ENCODE measurements at regions not wholly inside any gene's neighbourhood (a gene's known extent, or its start where the extent isn't known, plus 50 kb on each side); places are given as distances from the start of the nearest gene placed in this dataset.

- Histone ChIP-seq H3K36me3 (ENCODE audit: insufficient read depth, low read length) (no peaks in the 10 kb centered on the region), H3K27me3 (ENCODE audit: insufficient read depth, low read length) (no peaks in the 10 kb centered on the region), H3K4me1 (ENCODE audit: insufficient read depth, low read length) (no peaks in the 10 kb centered on the region), H3K27ac (ENCODE audit: low read depth, low read length) (no peak overlapping the region), H3K9me3 (ENCODE audit: control insufficient read depth in 1 of 2, low read length in 2 of 2) (no peaks in the 10 kb centered on the region), H3K4me3 (ENCODE audit: low read length in 2 of 2) (no peak overlapping the region)
- intact Hi-C loops (cut with micrococcal nuclease) = no loop called here
- Mint-ChIP-seq H3K27ac (no peak overlapping the region), H3K27me3 (no peaks in the 10 kb centered on the region), H3K4me1 (no peaks in the 10 kb centered on the region), H3K36me3 (no peaks in the 10 kb centered on the region), H3K4me3 (no peak overlapping the region), H3K9me3 (peaks cover 7 to 26% (median 22%) of the 10 kb centered on the region in 8 donors)
- DNase-seq = no peak
- POLR2A ChIA-PET (ENCODE audit: partially characterized antibody) = no interaction called here
- CTCF ChIA-PET (ENCODE audit: partially characterized antibody) = no interaction called here
Observed at GRCh38 chr6:55033016-55033546, 141.2 kb upstream of the HCRTR2 start.

- ChIA-PET POLR2A (ENCODE audit: partially characterized antibody) (no interaction called here), CTCF (ENCODE audit: partially characterized antibody) (no interaction called here)
- Mint-ChIP-seq H3K36me3 (no peaks in the 10 kb centered on the region), H3K4me3 (no peak overlapping the region), H3K4me1 (no peaks in the 10 kb centered on the region), H3K27me3 (no peaks in the 10 kb centered on the region), H3K27ac (no peak overlapping the region), H3K9me3 (peaks cover 0 to 32% (median 23%) of the 10 kb centered on the region in 8 donors)
- H3K9me3 ChIP-seq (ENCODE audit: control insufficient read depth in 1 of 2, low read length in 2 of 2) = no peaks in the 10 kb centered on the region
- H3K4me3 ChIP-seq (ENCODE audit: low read length in 2 of 2) = no peak overlapping the region
- intact Hi-C loops (cut with micrococcal nuclease) = no loop called here
- H3K4me1 ChIP-seq (ENCODE audit: insufficient read depth, low read length) = no peaks in the 10 kb centered on the region
- DNase-seq = no peak
- no peaks in the 10 kb centered on the region for H3K27me3 ChIP-seq (ENCODE audit: insufficient read depth, low read length)
- no peak overlapping the region for H3K27ac ChIP-seq (ENCODE audit: low read depth, low read length)
- H3K36me3 ChIP-seq (ENCODE audit: insufficient read depth, low read length) = no peaks in the 10 kb centered on the region
Observed at GRCh38 chr6:55034752-55035151, 139.6 kb upstream of the HCRTR2 start.

GRCh38 chr6:55040102-55040848 is 134.0 kb upstream of the HCRTR2 start:
- Histone ChIP-seq H3K4me1 (ENCODE audit: insufficient read depth, low read length) (no peaks in the 10 kb centered on the region), H3K9me3 (ENCODE audit: control insufficient read depth in 1 of 2, low read length in 2 of 2) (no peaks in the 10 kb centered on the region), H3K4me3 (ENCODE audit: low read length in 2 of 2) (no peak overlapping the region), H3K36me3 (ENCODE audit: insufficient read depth, low read length) (no peaks in the 10 kb centered on the region), H3K27me3 (ENCODE audit: insufficient read depth, low read length) (no peaks in the 10 kb centered on the region), H3K27ac (ENCODE audit: low read depth, low read length) (no peak overlapping the region)
- Mint-ChIP-seq H3K27me3 (no peaks in the 10 kb centered on the region), H3K27ac (no peak overlapping the region), H3K9me3 (peaks cover 2 to 22% (median 13%) of the 10 kb centered on the region in 8 donors), H3K4me3 (no peak overlapping the region), H3K36me3 (no peaks in the 10 kb centered on the region), H3K4me1 (no peaks in the 10 kb centered on the region)
- CTCF ChIA-PET (ENCODE audit: partially characterized antibody) = no interaction called here
- intact Hi-C loops (cut with micrococcal nuclease) = no loop called here
- no peak for DNase-seq
- POLR2A ChIA-PET (ENCODE audit: partially characterized antibody) = no interaction called here

GRCh38 chr6:55046869-55047422 is 127.4 kb upstream of the HCRTR2 start:
- H3K9me3 Mint-ChIP-seq = peaks cover 0 to 11% (median 5%) of the 10 kb centered on the region in 8 donors
- H3K27me3 Mint-ChIP-seq = no peaks in the 10 kb centered on the region

GRCh38 chr6:55047451-55048044 is 126.8 kb upstream of the HCRTR2 start:
- Mint-ChIP-seq H3K4me1 (no peaks in the 10 kb centered on the region), H3K36me3 (no peaks in the 10 kb centered on the region), H3K9me3 (peaks cover 0 to 11% (median 5%) of the 10 kb centered on the region in 8 donors), H3K4me3 (no peak overlapping the region), H3K27ac (no peak overlapping the region), H3K27me3 (no peaks in the 10 kb centered on the region)
- intact Hi-C loops (cut with micrococcal nuclease) = no loop called here
- Histone ChIP-seq H3K27me3 (ENCODE audit: insufficient read depth, low read length) (no peaks in the 10 kb centered on the region), H3K9me3 (ENCODE audit: control insufficient read depth in 1 of 2, low read length in 2 of 2) (no peaks in the 10 kb centered on the region), H3K4me3 (ENCODE audit: low read length in 2 of 2) (no peak overlapping the region), H3K36me3 (ENCODE audit: insufficient read depth, low read length) (no peaks in the 10 kb centered on the region), H3K27ac (ENCODE audit: low read depth, low read length) (no peak overlapping the region), H3K4me1 (ENCODE audit: insufficient read depth, low read length) (no peaks in the 10 kb centered on the region)
- POLR2A ChIA-PET (ENCODE audit: partially characterized antibody) = no interaction called here
- no peak for DNase-seq
- CTCF ChIA-PET (ENCODE audit: partially characterized antibody) = no interaction called here

More at GRCh38 chr6:55046869-55047422, 127.4 kb upstream of the HCRTR2 start:
- Histone ChIP-seq H3K27me3 (ENCODE audit: insufficient read depth, low read length) (no peaks in the 10 kb centered on the region), H3K36me3 (ENCODE audit: insufficient read depth, low read length) (no peaks in the 10 kb centered on the region), H3K4me1 (ENCODE audit: insufficient read depth, low read length) (no peaks in the 10 kb centered on the region), H3K9me3 (ENCODE audit: control insufficient read depth in 1 of 2, low read length in 2 of 2) (no peaks in the 10 kb centered on the region), H3K4me3 (ENCODE audit: low read length in 2 of 2) (no peak overlapping the region), H3K27ac (ENCODE audit: low read depth, low read length) (no peak overlapping the region)
- no peak overlapping the region for H3K4me3 Mint-ChIP-seq
- no peak overlapping the region for H3K27ac Mint-ChIP-seq
- H3K36me3 Mint-ChIP-seq = no peaks in the 10 kb centered on the region
- no peaks in the 10 kb centered on the region for H3K4me1 Mint-ChIP-seq
- intact Hi-C loops (cut with micrococcal nuclease) = no loop called here
- ChIA-PET CTCF (ENCODE audit: partially characterized antibody) (no interaction called here), POLR2A (ENCODE audit: partially characterized antibody) (no interaction called here)
- DNase-seq = no peak

GRCh38 chr6:55049866-55050265 is 124.4 kb upstream of the HCRTR2 start:
- H3K36me3 ChIP-seq (ENCODE audit: insufficient read depth, low read length) = no peaks in the 10 kb centered on the region
- no peaks in the 10 kb centered on the region for H3K27me3 Mint-ChIP-seq
- H3K4me3 Mint-ChIP-seq = no peak overlapping the region
- peaks cover 0 to 11% (median 4%) of the 10 kb centered on the region in 8 donors for H3K9me3 Mint-ChIP-seq
- H3K4me1 ChIP-seq (ENCODE audit: insufficient read depth, low read length) = no peaks in the 10 kb centered on the region
- DNase-seq = no peak
- no peak overlapping the region for H3K27ac ChIP-seq (ENCODE audit: low read depth, low read length)
- ChIA-PET CTCF (ENCODE audit: partially characterized antibody) (no interaction called here), POLR2A (ENCODE audit: partially characterized antibody) (no interaction called here)
- no peaks in the 10 kb centered on the region for H3K36me3 Mint-ChIP-seq
- no peaks in the 10 kb centered on the region for H3K9me3 ChIP-seq (ENCODE audit: control insufficient read depth in 1 of 2, low read length in 2 of 2)
- H3K27ac Mint-ChIP-seq = peak overlapping the region in 1 of 7 donors; percentile 57
- H3K27me3 ChIP-seq (ENCODE audit: insufficient read depth, low read length) = no peaks in the 10 kb centered on the region
- intact Hi-C loops (cut with micrococcal nuclease) = no loop called here
- no peaks in the 10 kb centered on the region for H3K4me1 Mint-ChIP-seq
- no peak overlapping the region for H3K4me3 ChIP-seq (ENCODE audit: low read length in 2 of 2)

GRCh38 chr6:55052846-55053245 is 121.5 kb upstream of the HCRTR2 start:
- Histone ChIP-seq H3K4me1 (ENCODE audit: insufficient read depth, low read length) (no peaks in the 10 kb centered on the region), H3K27me3 (ENCODE audit: insufficient read depth, low read length) (no peaks in the 10 kb centered on the region), H3K36me3 (ENCODE audit: insufficient read depth, low read length) (no peaks in the 10 kb centered on the region), H3K27ac (ENCODE audit: low read depth, low read length) (no peak overlapping the region), H3K4me3 (ENCODE audit: low read length in 2 of 2) (no peak overlapping the region), H3K9me3 (ENCODE audit: control insufficient read depth in 1 of 2, low read length in 2 of 2) (no peaks in the 10 kb centered on the region)
- intact Hi-C loops (cut with micrococcal nuclease) = no loop called here
- no peak overlapping the region for H3K27ac Mint-ChIP-seq
- H3K36me3 Mint-ChIP-seq = no peaks in the 10 kb centered on the region
- H3K4me3 Mint-ChIP-seq = no peak overlapping the region
- ChIA-PET POLR2A (ENCODE audit: partially characterized antibody) (no interaction called here), CTCF (ENCODE audit: partially characterized antibody) (no interaction called here)
- H3K27me3 Mint-ChIP-seq = no peaks in the 10 kb centered on the region
- H3K9me3 Mint-ChIP-seq = peaks cover 5 to 20% (median 7%) of the 10 kb centered on the region in 8 donors
- no peaks in the 10 kb centered on the region for H3K4me1 Mint-ChIP-seq
- DNase-seq = no peak
